ENCODE measurements at regions not wholly inside any gene's neighbourhood (a gene's known extent, or its start where the extent isn't known, plus 50 kb on each side); places are given as distances from the start of the nearest gene placed in this dataset.

DNA sequence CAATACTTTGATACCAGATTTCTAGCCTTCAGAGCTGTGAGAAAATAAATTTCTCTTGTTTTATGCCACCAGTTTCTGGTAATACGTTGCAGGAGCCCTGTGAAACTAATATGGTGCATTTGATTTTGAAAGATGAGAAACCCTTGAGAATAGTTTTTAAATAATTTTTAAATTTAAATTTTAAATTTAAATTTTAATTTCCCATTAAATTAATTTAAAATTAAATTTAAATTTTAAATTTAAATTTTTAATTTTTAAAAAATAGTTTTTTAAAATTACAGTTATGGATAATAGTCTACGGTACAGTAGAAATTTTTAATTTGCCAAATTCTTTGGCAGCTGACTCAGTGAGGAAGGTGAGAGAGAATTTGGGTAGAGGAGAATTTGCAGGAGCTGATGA lies 68.6 kb upstream of the SLC24A3 start:
- H3K36me3 ChIP-seq (ENCODE audit: control insufficient read depth in 2 of 2, insufficient read depth in 2 of 2, low read length in 2 of 2) = no peaks in the 10 kb centered on the region
- peaks cover 0 to 3% of the 10 kb centered on the region in 2 donors for H3K4me1 ChIP-seq (ENCODE audit: control insufficient read depth in 2 of 2, insufficient read depth in 2 of 2, low read length in 2 of 2)
- H3K27me3 ChIP-seq (ENCODE audit: control insufficient read depth in 2 of 2, insufficient read depth in 2 of 2, low read length in 2 of 2) = no peaks in the 10 kb centered on the region
- peaks cover 0 to 3% of the 10 kb centered on the region in 2 donors for H3K9me3 ChIP-seq (ENCODE audit: control insufficient read depth in 2 of 2, low read length in 2 of 2)
- H3K4me3 ChIP-seq (ENCODE audit: low read length in 2 of 2) = no peak overlapping the region
- H3K9ac ChIP-seq (ENCODE audit: low read depth in 1 of 2, low read length in 2 of 2) = no peak overlapping the region
- H3K27ac ChIP-seq (ENCODE audit: low read depth in 2 of 2, low read length in 2 of 2) = no peak overlapping the region

DNA sequence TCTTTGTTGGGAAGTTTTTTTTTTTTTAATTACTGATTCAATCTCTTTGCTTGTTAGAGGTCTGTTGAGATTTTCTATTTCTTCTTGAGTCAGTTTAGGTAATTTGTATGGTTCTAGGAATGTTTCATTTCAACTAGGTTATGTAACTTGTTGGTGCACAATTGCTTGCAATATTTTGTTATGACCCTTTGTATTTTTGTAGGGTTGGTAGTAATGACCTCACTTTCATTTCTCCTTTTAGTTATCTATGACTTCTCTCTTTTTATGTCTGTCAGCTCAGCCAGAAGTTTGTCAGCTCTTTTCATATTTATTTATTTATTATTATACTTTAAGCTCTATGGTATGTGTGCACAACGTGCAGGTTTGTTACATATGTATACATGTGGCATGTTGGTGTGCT lies 51.1 kb upstream of the SLC24A3 start:
- Histone ChIP-seq H3K36me3 (ENCODE audit: control insufficient read depth in 2 of 2, insufficient read depth in 2 of 2, low read length in 2 of 2) (no peaks in the 10 kb centered on the region), H3K9ac (ENCODE audit: low read depth in 1 of 2, low read length in 2 of 2) (no peak overlapping the region), H3K9me3 (ENCODE audit: control insufficient read depth in 2 of 2, low read length in 2 of 2) (no peaks in the 10 kb centered on the region), H3K4me1 (ENCODE audit: control insufficient read depth in 2 of 2, insufficient read depth in 2 of 2, low read length in 2 of 2) (no peaks in the 10 kb centered on the region), H3K4me3 (ENCODE audit: low read length in 2 of 2) (no peak overlapping the region), H3K27ac (ENCODE audit: low read depth in 2 of 2, low read length in 2 of 2) (no peak overlapping the region), H3K27me3 (ENCODE audit: control insufficient read depth in 2 of 2, insufficient read depth in 2 of 2, low read length in 2 of 2) (no peaks in the 10 kb centered on the region)

Measured in mucosa of rectum (tissue), 2 donors.